Keratinocyte (primary cell): ENCODE measurements at regions not wholly inside any gene's neighbourhood (a gene's known extent, or its start where the extent isn't known, plus 50 kb on each side); places are given as distances from the start of the nearest gene placed in this dataset.

Experiments
- DNase-seq: peaks from one replicate; pipeline ENCODE4 v3.0.0-alpha.2; 2011; ENCODE audit warnings: low read depth, missing footprints, low spot score
- FAIRE-seq: peaks from 2 replicates; lab custom pipeline; 2011; peaks lifted over from hg19 to GRCh38; lab: Jason Lieb, UNC
- H2AFZ ChIP-seq: 2 replicates; pipeline ENCODE4 v1.6.0; 2012; ENCODE audit warnings: low read length, control low read depth, inconsistent platforms; ENCODE audit not compliant: control insufficient read depth
- H3K27ac ChIP-seq: 2 replicates; pipeline ENCODE4 v1.5.1; 2011; ENCODE audit warnings: low read length; ENCODE audit not compliant: control insufficient read depth, insufficient read depth
- H3K27me3 ChIP-seq: 3 replicates; pipeline ENCODE4 v1.6.0; 2011; ENCODE audit warnings: low read length; ENCODE audit not compliant: control insufficient read depth, insufficient read depth; ENCODE audit errors: extremely low read depth
- H3K36me3 ChIP-seq, 2 experiments: 2 replicates in 1 of 2; 3 replicates in 1 of 2; pipeline ENCODE4 v1.5.1; 2011; ENCODE audit warnings: low read length in 2 of 2, mild to moderate bottlenecking in 1 of 2; ENCODE audit not compliant: control insufficient read depth in 2 of 2, insufficient read depth in 2 of 2; ENCODE audit errors: extremely low read depth in 1 of 2
- H3K4me1 ChIP-seq: 3 replicates; pipeline ENCODE4 v1.5.1; 2011; ENCODE audit warnings: low read length; ENCODE audit not compliant: control insufficient read depth, insufficient read depth; ENCODE audit errors: extremely low read depth
- H3K4me2 ChIP-seq: 3 replicates; pipeline ENCODE4 v1.6.0; 2011; ENCODE audit warnings: low read depth, low read length; ENCODE audit not compliant: control insufficient read depth, insufficient read depth; ENCODE audit errors: extremely low read depth
- H3K4me3 ChIP-seq, 3 experiments: fragments of 200-600 bp in 1 of 3; sonication (generic) in 1 of 3; 2 replicates in 2 of 3; 3 replicates in 1 of 3; pipeline ENCODE4 v1.5.1; 2011 to 2016; ENCODE audit warnings: low read length in 3 of 3, mild to moderate bottlenecking in 3 of 3, control low read depth in 2 of 3, inconsistent platforms in 1 of 3, low read depth in 1 of 3, mixed read lengths in 1 of 3, mixed run types in 1 of 3, moderate library complexity in 1 of 3; ENCODE audit not compliant: control insufficient read depth in 2 of 3, insufficient read depth in 2 of 3; ENCODE audit errors: extremely low read depth in 1 of 3
- H3K79me2 ChIP-seq: 2 replicates; pipeline ENCODE4 v1.6.0; 2012; ENCODE audit warnings: low read length; ENCODE audit not compliant: control insufficient read depth, insufficient read depth
- H3K9ac ChIP-seq: 3 replicates; pipeline ENCODE4 v1.6.0; 2011; ENCODE audit warnings: low read length; ENCODE audit not compliant: control insufficient read depth, insufficient read depth; ENCODE audit errors: extremely low read depth
- H3K9me1 ChIP-seq: 3 replicates; pipeline ENCODE4 v1.6.0; 2011; ENCODE audit warnings: low read length; ENCODE audit not compliant: control insufficient read depth, insufficient read depth; ENCODE audit errors: extremely low read depth
- H3K9me3 ChIP-seq: 2 replicates; pipeline ENCODE4 v1.5.1; 2012; ENCODE audit warnings: low read depth, low read length; ENCODE audit not compliant: control insufficient read depth
- H4K20me1 ChIP-seq: 3 replicates; pipeline ENCODE4 v1.6.0; 2011; ENCODE audit warnings: low read length; ENCODE audit not compliant: control insufficient read depth, insufficient read depth; ENCODE audit errors: extremely low read depth
- EZH2 ChIP-seq: IDR thresholded peaks from one replicate; pipeline ENCODE4 v1.6.1; 2012; ENCODE audit warnings: inconsistent platforms, mild to moderate bottlenecking, low read length, moderate library complexity
- dilution Hi-C: fragments of 300-500 bp; cut with MboI; formaldehyde crosslinking; loops from one replicate; pipeline ENCODE4 v1.7.0; 2020; ENCODE audit warnings: low sequenced_read_pairs; ENCODE audit not compliant: extremely low pct_ligation_motif_present
- TF ChIP-seq, protein P1 (sequence below), 3 experiments: IDR thresholded peaks in 1 of 3; conservative IDR thresholded peaks in 1 of 3; optimal IDR thresholded peaks in 1 of 3; 2 replicates in 2 of 3; 3 replicates in 1 of 3; pipeline versions ENCODE3 to v1.5.1; 2011; ENCODE audit warnings: low read length in 3 of 3, mild to moderate bottlenecking in 3 of 3, moderate library complexity in 2 of 3, control low read depth in 1 of 3, inconsistent platforms in 1 of 3; ENCODE audit not compliant: insufficient read depth in 2 of 3; ENCODE audit errors: extremely low read depth in 1 of 3

DNA sequence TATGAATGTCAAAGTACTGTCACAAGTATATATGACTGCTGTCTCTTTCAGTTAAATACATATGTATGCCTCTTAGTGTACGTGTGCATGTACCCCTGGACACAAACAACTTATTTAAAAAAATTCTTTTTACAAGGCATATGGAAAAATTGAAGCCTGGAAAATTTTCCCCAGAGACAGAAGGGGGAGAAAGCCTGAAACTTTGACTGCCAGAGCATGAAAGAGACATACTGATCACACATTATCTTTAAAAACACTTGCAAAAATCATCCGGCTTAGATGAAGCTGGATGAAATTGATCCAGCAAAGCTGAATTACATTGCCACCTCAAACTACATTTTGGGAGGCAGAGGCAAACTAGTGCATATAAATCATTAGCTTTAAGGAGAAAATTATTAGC, 88.0 kb upstream of the NFIB start:
- DNase-seq (no peak), FAIRE-seq (no peak)
- H3K36me3 ChIP-seq: no peaks in the 10 kb centered on the region
- no peak overlapping the region for H3K4me3 ChIP-seq
- no peak overlapping the region for H3K4me2 ChIP-seq
- H3K27me3 ChIP-seq: peaks cover 16% of the 10 kb centered on the region
- TF ChIP-seq, protein P1, sequence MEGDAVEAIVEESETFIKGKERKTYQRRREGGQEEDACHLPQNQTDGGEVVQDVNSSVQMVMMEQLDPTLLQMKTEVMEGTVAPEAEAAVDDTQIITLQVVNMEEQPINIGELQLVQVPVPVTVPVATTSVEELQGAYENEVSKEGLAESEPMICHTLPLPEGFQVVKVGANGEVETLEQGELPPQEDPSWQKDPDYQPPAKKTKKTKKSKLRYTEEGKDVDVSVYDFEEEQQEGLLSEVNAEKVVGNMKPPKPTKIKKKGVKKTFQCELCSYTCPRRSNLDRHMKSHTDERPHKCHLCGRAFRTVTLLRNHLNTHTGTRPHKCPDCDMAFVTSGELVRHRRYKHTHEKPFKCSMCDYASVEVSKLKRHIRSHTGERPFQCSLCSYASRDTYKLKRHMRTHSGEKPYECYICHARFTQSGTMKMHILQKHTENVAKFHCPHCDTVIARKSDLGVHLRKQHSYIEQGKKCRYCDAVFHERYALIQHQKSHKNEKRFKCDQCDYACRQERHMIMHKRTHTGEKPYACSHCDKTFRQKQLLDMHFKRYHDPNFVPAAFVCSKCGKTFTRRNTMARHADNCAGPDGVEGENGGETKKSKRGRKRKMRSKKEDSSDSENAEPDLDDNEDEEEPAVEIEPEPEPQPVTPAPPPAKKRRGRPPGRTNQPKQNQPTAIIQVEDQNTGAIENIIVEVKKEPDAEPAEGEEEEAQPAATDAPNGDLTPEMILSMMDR (optimal IDR thresholded peaks at IDR 0.05 in 1 of 3, IDR thresholded peaks at IDR 0.05 in 1 of 3, conservative IDR thresholded peaks at IDR 0.05 in 1 of 3; ENCODE audit: extremely low read depth in 1 of 3, insufficient read depth in 2 of 3, low read length in 3 of 3): no peak
- no peak for TF ChIP-seq EZH2
- H3K4me1 ChIP-seq: no peaks in the 10 kb centered on the region
- dilution Hi-C loops: no loop called here
- no peak overlapping the region for H2AFZ ChIP-seq
- H3K9me3 ChIP-seq: no peaks in the 10 kb centered on the region
- no peak overlapping the region for H3K9ac ChIP-seq
- no peaks in the 10 kb centered on the region for H3K9me1 ChIP-seq
- no peaks in the 10 kb centered on the region for H4K20me1 ChIP-seq
- no peak overlapping the region for H3K27ac ChIP-seq
- no peaks in the 10 kb centered on the region for H3K79me2 ChIP-seq

DNA sequence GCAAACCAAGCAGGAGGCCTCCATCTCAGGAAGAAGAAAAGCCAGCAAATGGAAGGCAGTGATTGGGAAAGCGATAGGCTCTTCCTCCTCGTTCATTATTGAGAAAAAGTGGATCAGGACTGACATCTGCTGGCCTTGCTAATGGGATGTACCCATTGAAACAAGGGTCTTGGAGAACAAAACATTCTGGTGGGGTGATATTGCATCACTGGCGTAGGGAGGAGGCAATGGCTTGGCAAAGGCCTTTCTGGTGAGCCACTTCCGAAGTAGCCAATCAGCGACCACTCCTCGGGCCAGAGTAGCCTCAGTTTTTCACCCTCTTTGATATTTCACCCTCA, 86.7 kb upstream of the NFIB start:
- Histone ChIP-seq H3K4me2 (no peak overlapping the region), H3K9me3 (no peaks in the 10 kb centered on the region), H3K4me1 (no peaks in the 10 kb centered on the region), H3K9me1 (no peaks in the 10 kb centered on the region), H3K36me3 (no peaks in the 10 kb centered on the region), H3K27me3 (peaks cover 16% of the 10 kb centered on the region), H3K9ac (no peak overlapping the region), H3K27ac (no peak overlapping the region), H3K4me3 (no peak overlapping the region), H2AFZ (no peak overlapping the region), H3K79me2 (no peaks in the 10 kb centered on the region), H4K20me1 (no peaks in the 10 kb centered on the region)
- no peak for TF ChIP-seq EZH2
- TF ChIP-seq, protein P1 (optimal IDR thresholded peaks at IDR 0.05 in 1 of 3, IDR thresholded peaks at IDR 0.05 in 1 of 3, conservative IDR thresholded peaks at IDR 0.05 in 1 of 3; ENCODE audit: extremely low read depth in 1 of 3, insufficient read depth in 2 of 3, low read length in 3 of 3): peak in 2 of 3 experiments; percentile 42 to 64
- dilution Hi-C loops: no loop called here
- FAIRE-seq: no peak
- no peak for DNase-seq
